ENCODE measurements at regions not wholly inside any gene's neighbourhood (a gene's known extent, or its start where the extent isn't known, plus 50 kb on each side); places are given as distances from the start of the nearest gene placed in this dataset.

DNA sequence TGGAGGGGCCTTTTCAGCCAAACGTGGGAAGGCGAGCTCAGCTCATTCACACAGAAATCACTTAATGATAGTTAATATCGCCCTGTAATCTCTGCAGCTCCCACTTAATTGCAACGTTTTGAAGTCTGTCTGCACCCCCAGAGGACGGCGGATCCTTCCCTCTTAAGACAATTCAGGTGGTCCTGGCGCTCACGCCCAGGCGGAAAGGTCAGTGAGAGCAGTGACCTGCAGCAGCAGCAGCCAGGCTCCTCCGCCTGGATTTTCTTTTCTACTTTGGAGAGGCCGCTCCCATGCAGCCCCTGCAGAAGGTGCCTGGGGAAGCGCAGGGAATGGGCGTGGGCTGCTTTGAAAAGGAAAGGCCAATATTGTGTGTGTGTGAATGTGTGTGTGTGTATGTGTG, 400.9 kb upstream of the IRX1 start:
- Histone ChIP-seq H2BK12ac (ENCODE audit: low read depth, low read length) (no peak overlapping the region), H3K79me1 (ENCODE audit: low read depth, low read length) (no peaks in the 10 kb centered on the region), H2BK20ac (ENCODE audit: low read length) (no peak overlapping the region), H3K27me3 (replicated peaks in 1 of 4; ENCODE audit: control insufficient read depth in 3 of 4, extremely low read depth in 1 of 4, insufficient read depth in 3 of 4, low read length in 3 of 4) (peaks cover 0 to 8% (median 6%) of the 10 kb centered on the region in 4 experiments; a peak in 4 of 7 replicates), H3K4me1 (replicated peaks in 1 of 4; ENCODE audit: control insufficient read depth in 3 of 4, insufficient read depth in 4 of 4, low read length in 3 of 4) (peaks cover 2 to 11% (median 6%) of the 10 kb centered on the region in 4 experiments; a peak in 5 of 7 replicates), H3K9me3 (ENCODE audit: insufficient read depth in 2 of 2, low read depth in 1 of 2, low read length in 1 of 2) (no peaks in the 10 kb centered on the region), H4K8ac (ENCODE audit: extremely low read depth, insufficient read depth, low read length) (no peak overlapping the region), H3K23me2 (ENCODE audit: low read depth, low read length) (peaks cover 8% of the 10 kb centered on the region), H2AFZ (ENCODE audit: low read length) (no peak overlapping the region), H3K14ac (ENCODE audit: insufficient read length) (no peak overlapping the region), H3K79me2 (ENCODE audit: control insufficient read depth in 1 of 2, insufficient read depth in 2 of 2, low read length in 2 of 2) (no peaks in the 10 kb centered on the region), H3K27ac (ENCODE audit: low read depth, low read length) (no peak overlapping the region), H3K36me3 (ENCODE audit: control insufficient read depth in 2 of 4, insufficient read depth in 4 of 4, low read length in 3 of 4) (no peaks in the 10 kb centered on the region; a peak in 1 of 8 replicates), H2BK120ac (replicated peaks; ENCODE audit: low read depth, low read length) (no peak overlapping the region), H3K18ac (ENCODE audit: extremely low read depth, low read length) (no peak overlapping the region), H2AK5ac (ENCODE audit: low read depth, low read length) (no peak overlapping the region), H3K23ac (ENCODE audit: insufficient read length) (no peak overlapping the region), H3K4ac (replicated peaks; ENCODE audit: insufficient read length, low read depth, low read length) (no peak overlapping the region), H4K20me1 (replicated peaks in 1 of 2; ENCODE audit: control insufficient read depth in 1 of 2, insufficient read depth in 2 of 2, low read length in 2 of 2) (no peaks in the 10 kb centered on the region), H4K91ac (replicated peaks; ENCODE audit: insufficient read length, low read length) (no peak overlapping the region), H4K5ac (ENCODE audit: insufficient read length, low read depth, low read length) (no peak overlapping the region), H3K4me2 (ENCODE audit: insufficient read depth in 1 of 2, low read depth in 2 of 2, low read length in 2 of 2) (no peak overlapping the region), H3K56ac (replicated peaks; ENCODE audit: insufficient read length, low read depth, low read length) (no peak overlapping the region), H2BK5ac (ENCODE audit: low read depth, low read length) (no peak overlapping the region), H3K4me3 (ENCODE audit: extremely low read depth in 1 of 4, insufficient read depth in 2 of 4, low read depth in 3 of 4, low read length in 4 of 4) (no peak overlapping the region), H3K9ac (replicated peaks in 1 of 4; ENCODE audit: extremely low read depth in 1 of 4, low read depth in 3 of 4, low read length in 3 of 4) (no peak overlapping the region), H2BK15ac (ENCODE audit: low read length) (no peak overlapping the region)
- no peak for DNase-seq (ENCODE audit: low read depth in 1 of 2, low spot score in 2 of 2)
- FAIRE-seq, result no peak
- ChIA-PET POLR2A (ENCODE audit: partially characterized antibody) (interaction anchor here (0.7 kb wide), 1 partner anchor 1024 kb away, joined by 3 read pairs; no protein-coding TSS in a partner anchor), CTCF (ENCODE audit: partially characterized antibody) (interaction anchor here (0.8 to 1.5 kb wide), 6 partner anchors 10 to 273 kb away, joined by 3 to 7 read pairs (median 4); no protein-coding TSS in a partner anchor)
- TF ChIP-seq BRCA1 (IDR thresholded peaks at IDR 0.05; ENCODE audit: low read depth, low read length) (no peak), HDAC6 (IDR thresholded peaks at IDR 0.05; ENCODE audit: low read depth, low read length) (no peak), CHD1 (IDR thresholded peaks at IDR 0.05; ENCODE audit: low read depth, low read length) (no peak), SP1 (IDR thresholded peaks at IDR 0.05; ENCODE audit: low read depth, low read length) (no peak), ZNF274 (IDR thresholded peaks at IDR 0.05; ENCODE audit: borderline replicate concordance, extremely low read depth, low read length) (no peak), CEBPB (IDR thresholded peaks at IDR 0.05; ENCODE audit: low read depth, low read length) (no peak), BCL11A (IDR thresholded peaks at IDR 0.05; ENCODE audit: low read depth in 2 of 2, low read length in 2 of 2) (no peak)
- WGBS, 2 experiments (ENCODE audit: extremely low coverage in 1 of 2, insufficient coverage in 1 of 2, insufficient read length in 1 of 2, insufficient replicate concordance in 2 of 2, low coverage in 1 of 2, low lambda C conversion rate in 2 of 2, missing lambda C conversion rate in 1 of 2), result 61% methylated on average over 13 of the region's 13 CpGs; no CpG with 5 or more reads in 1 of the 2 experiments
